Smooth muscle cell of the brain vasculature (primary cell): ENCODE measurements at regions not wholly inside any gene's neighbourhood (a gene's known extent, or its start where the extent isn't known, plus 50 kb on each side); places are given as distances from the start of the nearest gene placed in this dataset.
"Not testable (repeated sequence)": the region's sequence is repeated elsewhere in the genome, so short reads cannot be mapped to it uniquely, and the experiment has no call there.

Source experiments
- DNase-seq: peaks from one replicate; pipeline ENCODE4 v3.0.0-alpha.2; 2012; ENCODE audit warnings: low read depth, low spot score

- no peak for DNase-seq
Observed at GRCh38 chr3:40895109-40895508, 304.2 kb upstream of the CTNNB1 start.

- no peak for DNase-seq
Observed at GRCh38 chr3:40899286-40899712, 300.0 kb upstream of the CTNNB1 start.

- DNase-seq, result no peak
Observed at GRCh38 chr3:40901298-40901697, 298.0 kb upstream of the CTNNB1 start.

- DNase-seq, result no peak
Observed at GRCh38 chr3:40901796-40902195, 297.5 kb upstream of the CTNNB1 start.

GRCh38 chr3:40907907-40908465, 291.3 kb upstream of the CTNNB1 start:
- DNase-seq, result not testable (repeated sequence)

GRCh38 chr3:40908612-40909011, 290.7 kb upstream of the CTNNB1 start:
- no peak for DNase-seq

- DNase-seq, result no peak
Observed at GRCh38 chr3:40911264-40911663, 288.0 kb upstream of the CTNNB1 start.

- no peak for DNase-seq
Observed at GRCh38 chr3:40911928-40912327, 287.4 kb upstream of the CTNNB1 start.

- DNase-seq, result no peak
Observed at GRCh38 chr3:40912461-40912860, 286.8 kb upstream of the CTNNB1 start.

GRCh38 chr3:40913192-40913591, 286.1 kb upstream of the CTNNB1 start:
- no peak for DNase-seq

- DNase-seq, result no peak
Observed at GRCh38 chr3:40913641-40914040, 285.7 kb upstream of the CTNNB1 start.

- DNase-seq, result no peak
Observed at GRCh38 chr3:40914475-40914874, 284.8 kb upstream of the CTNNB1 start.

- no peak for DNase-seq
Observed at GRCh38 chr3:40915346-40915865, 283.9 kb upstream of the CTNNB1 start.

GRCh38 chr3:40920041-40920440, 279.3 kb upstream of the CTNNB1 start:
- no peak for DNase-seq

- no peak for DNase-seq
Observed at GRCh38 chr3:40921251-40921650, 278.1 kb upstream of the CTNNB1 start.

GRCh38 chr3:40923143-40923542, 276.2 kb upstream of the CTNNB1 start:
- no peak for DNase-seq

- DNase-seq, result no peak
Observed at GRCh38 chr3:40923651-40924050, 275.7 kb upstream of the CTNNB1 start.

- DNase-seq, result no peak
Observed at GRCh38 chr3:40924559-40925141, 274.7 kb upstream of the CTNNB1 start.

- no peak for DNase-seq
Observed at GRCh38 chr3:40925231-40925630, 274.1 kb upstream of the CTNNB1 start.

- no peak for DNase-seq
Observed at GRCh38 chr3:40930131-40930538, 269.2 kb upstream of the CTNNB1 start.

- DNase-seq, result no peak
Observed at GRCh38 chr3:40930756-40931155, 268.5 kb upstream of the CTNNB1 start.

- DNase-seq, result no peak
Observed at GRCh38 chr3:40938591-40938990, 260.7 kb upstream of the CTNNB1 start.

GRCh38 chr3:40939030-40939740, 260.1 kb upstream of the CTNNB1 start:
- DNase-seq, result no peak
